Stimulated activated effector memory CD8-positive, alpha-beta T cell treated with anti-CD3 and anti-CD28 coated beads, Interleukin-12 subunit alpha, Interleukin-12 subunit beta, amount 100 ng/mL, for 72 hours (primary cell): ENCODE measurements at regions not wholly inside any gene's neighbourhood (a gene's known extent, or its start where the extent isn't known, plus 50 kb on each side); places are given as distances from the start of the nearest gene placed in this dataset.
"Not testable (repeated sequence)": the region's sequence is repeated elsewhere in the genome, so short reads cannot be mapped to it uniquely, and the experiment has no call there.

ENCODE experiments used
- ATAC-seq: fragments of 150-1000 bp; cut with Tn5 transposase; 2 replicates; pipeline ENCODE4 v1.10.0; 2021
- DNase-seq, 2 donors: peaks; one replicate each; pipeline ENCODE4 v3.0.0; 2021 to 2022; ENCODE audit warnings: low spot score in 2 of 2
- H3K27ac Mint-ChIP-seq: one replicate; pipeline ENCODE4 v1.8.0; 2022; ENCODE audit warnings: mild to moderate bottlenecking, mixed read lengths
- H3K36me3 Mint-ChIP-seq: one replicate; pipeline ENCODE4 v1.8.0; 2022; ENCODE audit warnings: mild to moderate bottlenecking, mixed read lengths
- H3K4me1 Mint-ChIP-seq: one replicate; pipeline ENCODE4 v1.8.0; 2022; ENCODE audit warnings: mixed read lengths
- H3K4me3 Mint-ChIP-seq: one replicate; pipeline ENCODE4 v1.8.0; 2022; ENCODE audit warnings: mild to moderate bottlenecking, mixed read lengths
- H3K9me3 Mint-ChIP-seq: one replicate; pipeline ENCODE4 v1.8.0; 2022; ENCODE audit warnings: mixed read lengths

GRCh38 chr20:17891131-17891530, 77.5 kb downstream of the SNX5 start:
- not testable (repeated sequence) for H3K9me3 Mint-ChIP-seq, H3K36me3 Mint-ChIP-seq, ATAC-seq, DNase-seq, H3K4me3 Mint-ChIP-seq, H3K27ac Mint-ChIP-seq, H3K4me1 Mint-ChIP-seq

- Mint-ChIP-seq H3K9me3 (peaks cover 2% of the 10 kb centered on the region), H3K4me1 (peaks cover 1% of the 10 kb centered on the region), H3K27ac (no peak overlapping the region), H3K36me3 (no peaks in the 10 kb centered on the region), H3K4me3 (no peak overlapping the region)
- ATAC-seq (no peak), DNase-seq (no peak)
Measured at GRCh38 chr20:17890330-17890729, 78.3 kb downstream of the SNX5 start.

GRCh38 chr20:17889226-17889625, 79.4 kb downstream of the SNX5 start:
- Mint-ChIP-seq H3K9me3 (peaks cover 2% of the 10 kb centered on the region), H3K4me1 (no peaks in the 10 kb centered on the region), H3K27ac (no peak overlapping the region), H3K36me3 (no peaks in the 10 kb centered on the region), H3K4me3 (no peak overlapping the region)
- ATAC-seq (no peak), DNase-seq (no peak)

GRCh38 chr20:17888044-17888443, 80.5 kb downstream of the SNX5 start:
- ATAC-seq = peak; percentile 26
- H3K4me1 Mint-ChIP-seq = no peaks in the 10 kb centered on the region

GRCh38 chr20:17887331-17888030, 81.1 kb downstream of the SNX5 start:
- no peak overlapping the region for H3K4me3 Mint-ChIP-seq
- ATAC-seq (no peak), DNase-seq (no peak)
- H3K4me1 Mint-ChIP-seq = no peaks in the 10 kb centered on the region
- H3K27ac Mint-ChIP-seq = no peak overlapping the region
- H3K36me3 Mint-ChIP-seq = no peaks in the 10 kb centered on the region
- H3K9me3 Mint-ChIP-seq = peaks cover 2% of the 10 kb centered on the region

More at GRCh38 chr20:17888044-17888443, 80.5 kb downstream of the SNX5 start:
- no peaks in the 10 kb centered on the region for H3K36me3 Mint-ChIP-seq
- H3K9me3 Mint-ChIP-seq = peaks cover 2% of the 10 kb centered on the region
- no peak for DNase-seq
- no peak overlapping the region for H3K4me3 Mint-ChIP-seq
- H3K27ac Mint-ChIP-seq = no peak overlapping the region

GRCh38 chr20:17885544-17885943, 83.0 kb downstream of the SNX5 start:
- Mint-ChIP-seq H3K36me3 (no peaks in the 10 kb centered on the region), H3K27ac (no peak overlapping the region), H3K9me3 (peaks cover 2% of the 10 kb centered on the region), H3K4me3 (no peak overlapping the region), H3K4me1 (no peaks in the 10 kb centered on the region)
- no peak for ATAC-seq
- DNase-seq = no peak

- no peaks in the 10 kb centered on the region for H3K36me3 Mint-ChIP-seq
- H3K4me1 Mint-ChIP-seq = no peaks in the 10 kb centered on the region
- no peak overlapping the region for H3K4me3 Mint-ChIP-seq
- peaks cover 2% of the 10 kb centered on the region for H3K9me3 Mint-ChIP-seq
- DNase-seq = no peak
- no peak for ATAC-seq
- no peak overlapping the region for H3K27ac Mint-ChIP-seq
Measured at GRCh38 chr20:17885076-17885475, 83.5 kb downstream of the SNX5 start.

GRCh38 chr20:17884307-17885003, 84.1 kb downstream of the SNX5 start:
- Mint-ChIP-seq H3K9me3 (peaks cover under 1% of the 10 kb centered on the region), H3K36me3 (no peaks in the 10 kb centered on the region), H3K4me1 (no peaks in the 10 kb centered on the region), H3K27ac (no peak overlapping the region), H3K4me3 (no peak overlapping the region)
- ATAC-seq (no peak), DNase-seq (no peak)

- Mint-ChIP-seq H3K4me3 (no peak overlapping the region), H3K4me1 (peaks cover 2% of the 10 kb centered on the region), H3K9me3 (no peaks in the 10 kb centered on the region), H3K36me3 (no peaks in the 10 kb centered on the region), H3K27ac (no peak overlapping the region)
- ATAC-seq (no peak), DNase-seq (no peak)
Measured at GRCh38 chr20:17883592-17884306, 84.8 kb downstream of the SNX5 start.

GRCh38 chr20:17882834-17883591, 85.6 kb downstream of the SNX5 start:
- no peaks in the 10 kb centered on the region for H3K9me3 Mint-ChIP-seq
- H3K36me3 Mint-ChIP-seq = no peaks in the 10 kb centered on the region
- no peak overlapping the region for H3K4me3 Mint-ChIP-seq
- ATAC-seq (no peak), DNase-seq (no peak)
- no peak overlapping the region for H3K27ac Mint-ChIP-seq
- peaks cover 9% of the 10 kb centered on the region for H3K4me1 Mint-ChIP-seq

- DNase-seq = no peak
- Mint-ChIP-seq H3K36me3 (no peaks in the 10 kb centered on the region), H3K4me3 (no peak overlapping the region), H3K4me1 (peaks cover 10% of the 10 kb centered on the region), H3K9me3 (no peaks in the 10 kb centered on the region), H3K27ac (peak overlapping the region; percentile 63)
- no peak for ATAC-seq
Measured at GRCh38 chr20:17882065-17882833, 86.3 kb downstream of the SNX5 start.

GRCh38 chr20:17881741-17882064, 86.9 kb downstream of the SNX5 start:
- H3K36me3 Mint-ChIP-seq = no peaks in the 10 kb centered on the region
- no peak for DNase-seq
- no peak for ATAC-seq
- H3K27ac Mint-ChIP-seq = peak overlapping the region; percentile 63
- H3K4me1 Mint-ChIP-seq = peaks cover 10% of the 10 kb centered on the region
- H3K4me3 Mint-ChIP-seq = no peak overlapping the region
- H3K9me3 Mint-ChIP-seq = no peaks in the 10 kb centered on the region

- DNase-seq (no peak), ATAC-seq (no peak)
- Mint-ChIP-seq H3K4me3 (no peak overlapping the region), H3K36me3 (no peaks in the 10 kb centered on the region), H3K9me3 (no peaks in the 10 kb centered on the region), H3K27ac (no peak overlapping the region), H3K4me1 (peaks cover 10% of the 10 kb centered on the region)
Measured at GRCh38 chr20:17878912-17879602, 89.5 kb downstream of the SNX5 start.
